B cell (primary cell): ENCODE measurements at regions not wholly inside any gene's neighbourhood (a gene's known extent, or its start where the extent isn't known, plus 50 kb on each side); places are given as distances from the start of the nearest gene placed in this dataset.

Source experiments
- ATAC-seq: fragments of 200-7000 bp; cut with Tn5 transposase; one replicate; pipeline ENCODE4 v1.10.0; 2021; ENCODE audit warnings: low read depth, mild to moderate bottlenecking, moderate number of reproducible peaks, moderate library complexity
- CTCF ChIA-PET: fragments of 350-600 bp; sonication (Branson Sonifier 250); formaldehyde crosslinking; loops from one replicate; lab custom pipeline; 2021; ENCODE audit warnings: antibody characterized with exemption, inconsistent platforms; lab: Charles Lee
- POLR2A ChIA-PET: fragments of 350-600 bp; sonication (Branson Sonifier 250); formaldehyde crosslinking; loops from one replicate; lab custom pipeline; 2021; ENCODE audit warnings: antibody characterized with exemption; lab: Charles Lee
- DNase-seq: peaks from one replicate; pipeline ENCODE4 v3.0.0; 2013
- H2AFZ ChIP-seq: 2 replicates; pipeline ENCODE4 v1.6.1; 2012; ENCODE audit warnings: mild to moderate bottlenecking, low read depth, low read length; ENCODE audit not compliant: insufficient read depth, poor library complexity, severe bottlenecking
- H3K27ac ChIP-seq, 2 donors: 1 replicate in 1 of 2; 2 replicates in 1 of 2; pipeline ENCODE4 v1.5.1; 2012 to 2013; ENCODE audit warnings: low read length in 2 of 2, mild to moderate bottlenecking in 2 of 2, moderate library complexity in 1 of 2
- H3K27me3 ChIP-seq, 4 experiments: fragments of 200-600 bp in 1 of 4; sonication (generic) in 1 of 4; replicated peaks in 1 of 4; 1 replicate in 2 of 4; 2 replicates in 2 of 4; pipeline versions ENCODE4 v1.6.1 to v1.7.0; 2013 to 2016; ENCODE audit warnings: low read length in 3 of 4, mild to moderate bottlenecking in 2 of 4, mixed read lengths in 1 of 4, moderate library complexity in 1 of 4; ENCODE audit not compliant: insufficient read depth in 4 of 4, control insufficient read depth in 3 of 4; ENCODE audit errors: control extremely low read depth in 1 of 4
- H3K36me3 ChIP-seq, 2 experiments: replicated peaks in 1 of 2; 1 replicate in 1 of 2; 2 replicates in 1 of 2; pipeline versions ENCODE4 v1.6.1 to v1.7.1; 2013; ENCODE audit warnings: low read length in 1 of 2; ENCODE audit not compliant: insufficient read depth in 2 of 2, control insufficient read depth in 1 of 2; ENCODE audit errors: control extremely low read depth in 1 of 2, extremely low read depth in 1 of 2
- H3K4me1 ChIP-seq, 2 donors: fragments of 200-600 bp in 1 of 2; sonication (generic) in 1 of 2; 1 replicate in 1 of 2; 2 replicates in 1 of 2; pipeline versions ENCODE4 v1.5.1 to v1.6.1; 2013 to 2017; ENCODE audit warnings: low read length in 2 of 2; ENCODE audit not compliant: control insufficient read depth in 2 of 2, insufficient read depth in 2 of 2
- H3K4me2 ChIP-seq: replicated peaks from 2 replicates; pipeline ENCODE3; 2012; ENCODE audit warnings: mild to moderate bottlenecking, low read depth, low read length; ENCODE audit not compliant: poor library complexity, severe bottlenecking
- H3K4me3 ChIP-seq, 5 experiments: fragments of 200-600 bp in 1 of 5; sonication (generic) in 1 of 5; 1 replicate in 3 of 5; 2 replicates in 2 of 5; pipeline versions ENCODE4 v1.5.1 to v1.7.0; 2011 to 2016; ENCODE audit warnings: low read length in 4 of 5, mild to moderate bottlenecking in 4 of 5, low read depth in 2 of 5, control low read depth in 1 of 5, moderate library complexity in 1 of 5; ENCODE audit not compliant: insufficient read depth in 1 of 5; ENCODE audit errors: control extremely low read depth in 1 of 5, extremely low read depth in 1 of 5
- H3K79me2 ChIP-seq: fragments of 200-600 bp; sonication (generic); one replicate; pipeline ENCODE4 v1.6.0; 2016; ENCODE audit warnings: low read length; ENCODE audit not compliant: control insufficient read depth, insufficient read depth
- H3K9ac ChIP-seq: fragments of 200-600 bp; sonication (generic); 2 replicates; pipeline ENCODE4 v1.6.1; 2017; ENCODE audit warnings: mild to moderate bottlenecking, low read length, moderate library complexity
- H3K9me3 ChIP-seq, 3 donors: one replicate each; pipeline versions ENCODE4 v1.6.1 to v1.7.1; 2013; ENCODE audit warnings: low read length in 2 of 3; ENCODE audit not compliant: control insufficient read depth in 2 of 3, insufficient read depth in 1 of 3; ENCODE audit errors: control extremely low read depth in 1 of 3
- H4K20me1 ChIP-seq: 2 replicates; pipeline ENCODE4 v1.6.0; 2012; ENCODE audit warnings: mild to moderate bottlenecking, low read length; ENCODE audit not compliant: insufficient read depth, control insufficient read depth, poor library complexity, severe bottlenecking
- H3K27ac Mint-ChIP-seq: one replicate; pipeline ENCODE4 v1.8.0; 2021; ENCODE audit warnings: mixed read lengths
- H3K27me3 Mint-ChIP-seq: one replicate; pipeline ENCODE4 v1.8.0; 2021; ENCODE audit warnings: mixed read lengths
- H3K4me1 Mint-ChIP-seq: one replicate; pipeline ENCODE4 v1.8.0; 2021; ENCODE audit warnings: mixed read lengths
- H3K4me3 Mint-ChIP-seq: one replicate; pipeline ENCODE4 v1.8.0; 2021; ENCODE audit warnings: mixed read lengths
- H3K9me3 Mint-ChIP-seq: one replicate; pipeline ENCODE4 v1.8.0; 2022; ENCODE audit warnings: mixed read lengths; ENCODE audit not compliant: insufficient read depth
- EZH2 ChIP-seq: IDR thresholded peaks from 2 replicates; pipeline ENCODE4 v1.6.1; 2012; ENCODE audit warnings: borderline replicate concordance, low read depth, mild to moderate bottlenecking, moderate library complexity, low read length; ENCODE audit not compliant: insufficient read depth, poor library complexity, severe bottlenecking
- WGBS: methylation state at CpG from one replicate; pipeline ENCODE4 v1.1.5; 2013; ENCODE audit warnings: missing lambda C conversion rate; ENCODE audit not compliant: insufficient coverage; 5-methylcytosine and 5-hydroxymethylcytosine counted together
- intact Hi-C: fragments of 100-400 bp; cut with micrococcal nuclease; formaldehyde crosslinking; loops from one replicate; pipeline ENCODE4 v1.10.0; 2022
- TF ChIP-seq, protein P1 (sequence below): fragments of 200-600 bp; IDR thresholded peaks from one replicate; pipeline ENCODE4 v1.8.0; 2022; ENCODE audit warnings: antibody characterized with exemption, mild to moderate bottlenecking

DNA sequence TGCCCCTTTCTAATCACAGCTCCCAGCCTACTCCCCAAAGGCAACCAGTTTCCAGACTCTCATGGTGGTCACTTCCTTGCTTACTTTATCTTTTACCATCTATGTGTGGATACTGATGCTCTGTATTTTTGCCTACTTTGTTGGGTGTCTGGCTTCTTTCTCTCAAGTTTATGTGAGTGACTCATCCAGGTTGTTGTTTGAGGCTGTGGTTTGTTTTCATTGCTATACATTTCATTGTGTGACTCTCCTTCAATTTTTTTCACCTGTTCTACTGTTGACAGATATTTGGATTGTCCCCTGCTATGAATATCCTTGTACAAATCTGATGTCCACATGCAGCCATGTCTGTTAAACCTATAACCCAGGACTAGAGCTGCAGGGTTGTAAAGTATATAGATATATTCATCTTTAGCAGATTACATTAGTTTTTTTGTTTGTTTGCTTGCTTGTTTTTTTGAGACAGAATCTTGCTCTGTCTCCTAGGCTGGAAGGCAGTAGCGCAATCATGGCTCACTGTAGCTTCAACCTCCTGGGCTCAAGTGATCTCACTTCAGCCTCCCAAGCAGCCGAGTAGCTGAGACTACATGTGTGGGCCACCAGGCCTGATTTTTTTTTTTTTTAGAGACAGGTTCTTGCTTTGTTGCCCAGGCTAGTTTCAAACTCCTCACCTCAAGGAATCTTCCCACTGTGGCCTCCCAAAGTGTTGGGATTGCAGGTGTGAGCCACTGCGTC, 72.9 kb upstream of the EEF1E1 start:
- H2AFZ ChIP-seq = no peak overlapping the region
- WGBS = no CpG with 5 or more reads among the region's 3 CpGs
- H3K9ac ChIP-seq = no peak overlapping the region
- CTCF ChIA-PET = no interaction called here
- no peaks in the 10 kb centered on the region for H4K20me1 ChIP-seq
- no peaks in the 10 kb centered on the region for H3K4me1 ChIP-seq
- no peak overlapping the region for H3K27ac ChIP-seq
- H3K79me2 ChIP-seq = no peaks in the 10 kb centered on the region
- Mint-ChIP-seq H3K4me1 (no peaks in the 10 kb centered on the region), H3K27ac (no peak overlapping the region), H3K4me3 (no peak overlapping the region), H3K27me3 (peaks cover 19% of the 10 kb centered on the region), H3K9me3 (no peaks in the 10 kb centered on the region)
- TF ChIP-seq EZH2 = no peak
- TF ChIP-seq, protein P1, sequence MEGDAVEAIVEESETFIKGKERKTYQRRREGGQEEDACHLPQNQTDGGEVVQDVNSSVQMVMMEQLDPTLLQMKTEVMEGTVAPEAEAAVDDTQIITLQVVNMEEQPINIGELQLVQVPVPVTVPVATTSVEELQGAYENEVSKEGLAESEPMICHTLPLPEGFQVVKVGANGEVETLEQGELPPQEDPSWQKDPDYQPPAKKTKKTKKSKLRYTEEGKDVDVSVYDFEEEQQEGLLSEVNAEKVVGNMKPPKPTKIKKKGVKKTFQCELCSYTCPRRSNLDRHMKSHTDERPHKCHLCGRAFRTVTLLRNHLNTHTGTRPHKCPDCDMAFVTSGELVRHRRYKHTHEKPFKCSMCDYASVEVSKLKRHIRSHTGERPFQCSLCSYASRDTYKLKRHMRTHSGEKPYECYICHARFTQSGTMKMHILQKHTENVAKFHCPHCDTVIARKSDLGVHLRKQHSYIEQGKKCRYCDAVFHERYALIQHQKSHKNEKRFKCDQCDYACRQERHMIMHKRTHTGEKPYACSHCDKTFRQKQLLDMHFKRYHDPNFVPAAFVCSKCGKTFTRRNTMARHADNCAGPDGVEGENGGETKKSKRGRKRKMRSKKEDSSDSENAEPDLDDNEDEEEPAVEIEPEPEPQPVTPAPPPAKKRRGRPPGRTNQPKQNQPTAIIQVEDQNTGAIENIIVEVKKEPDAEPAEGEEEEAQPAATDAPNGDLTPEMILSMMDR = no peak
- peaks cover 0 to 2% (median 0%) of the 10 kb centered on the region in 4 experiments for H3K27me3 ChIP-seq
- no peaks in the 10 kb centered on the region for H3K36me3 ChIP-seq
- ATAC-seq (no peak), DNase-seq (no peak)
- POLR2A ChIA-PET = no interaction called here
- intact Hi-C loops = no loop called here
- H3K4me2 ChIP-seq = no peak overlapping the region
- H3K4me3 ChIP-seq = no peak overlapping the region
- H3K9me3 ChIP-seq = no peaks in the 10 kb centered on the region

DNA sequence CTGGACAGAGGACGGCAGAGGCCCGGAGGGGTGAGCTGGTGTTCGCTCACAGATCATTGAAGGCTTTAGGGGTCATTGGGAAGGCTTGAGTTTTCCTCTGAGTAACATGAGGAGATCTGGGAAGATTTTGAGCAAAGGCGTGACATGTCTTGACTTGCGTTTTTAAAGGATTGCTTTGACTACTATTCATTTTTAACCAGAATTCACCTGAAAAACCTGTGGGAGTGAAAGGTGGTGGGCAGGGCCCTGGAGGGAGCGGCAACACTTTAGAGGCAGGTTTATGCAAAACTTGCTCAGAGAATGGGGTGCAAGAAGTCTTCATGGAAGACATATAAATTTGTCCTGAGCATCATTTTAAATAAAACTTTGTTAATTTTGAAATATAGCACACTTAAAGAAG, 72.2 kb upstream of the EEF1E1 start:
- Mint-ChIP-seq H3K27me3 (peaks cover 19% of the 10 kb centered on the region), H3K4me1 (no peaks in the 10 kb centered on the region), H3K27ac (no peak overlapping the region), H3K4me3 (no peak overlapping the region), H3K9me3 (no peaks in the 10 kb centered on the region)
- ATAC-seq = no peak
- H3K9ac ChIP-seq = no peak overlapping the region
- H3K4me1 ChIP-seq = no peaks in the 10 kb centered on the region
- H3K4me3 ChIP-seq = no peak overlapping the region
- no peaks in the 10 kb centered on the region for H4K20me1 ChIP-seq
- ChIA-PET CTCF (no interaction called here), POLR2A (no interaction called here)
- TF ChIP-seq EZH2 = no peak
- TF ChIP-seq, protein P1 = no peak
- no peaks in the 10 kb centered on the region for H3K36me3 ChIP-seq
- H3K4me2 ChIP-seq = no peak overlapping the region
- no peak overlapping the region for H3K27ac ChIP-seq
- H2AFZ ChIP-seq = no peak overlapping the region
- DNase-seq = no peak
- H3K79me2 ChIP-seq = no peaks in the 10 kb centered on the region
- H3K9me3 ChIP-seq = no peaks in the 10 kb centered on the region
- WGBS = 96% methylated on average over 3 of the region's 6 CpGs
- peaks cover 0 to 2% (median 0%) of the 10 kb centered on the region in 4 experiments for H3K27me3 ChIP-seq
- intact Hi-C loops = no loop called here
